MG63 (cell line): ENCODE measurements at regions not wholly inside any gene's neighbourhood (a gene's known extent, or its start where the extent isn't known, plus 50 kb on each side); places are given as distances from the start of the nearest gene placed in this dataset.
"Not testable (repeated sequence)": the region's sequence is repeated elsewhere in the genome, so short reads cannot be mapped to it uniquely, and the experiment has no call there.

Experiments
- DNase-seq: peaks from one replicate; pipeline ENCODE4 v3.0.0-alpha.2; 2020
- H3K27me3 ChIP-seq: fragments of 250-450 bp; sonication (Bioruptor Pico); 2 replicates; pipeline ENCODE4 v1.5.1; 2020; ENCODE audit warnings: mild to moderate bottlenecking, moderate library complexity
- H3K36me3 ChIP-seq: fragments of 250-450 bp; sonication (Bioruptor Pico); 2 replicates; pipeline ENCODE4 v1.5.1; 2020; ENCODE audit warnings: mild to moderate bottlenecking, moderate library complexity
- H3K4me3 ChIP-seq: fragments of 250-450 bp; sonication (Bioruptor Pico); 2 replicates; pipeline ENCODE4 v1.5.1; 2020; ENCODE audit warnings: mild to moderate bottlenecking, moderate library complexity
- H3K9me3 ChIP-seq: fragments of 250-450 bp; sonication (Bioruptor Pico); 2 replicates; pipeline ENCODE4 v1.5.1; 2020; ENCODE audit warnings: mild to moderate bottlenecking, moderate library complexity

DNA sequence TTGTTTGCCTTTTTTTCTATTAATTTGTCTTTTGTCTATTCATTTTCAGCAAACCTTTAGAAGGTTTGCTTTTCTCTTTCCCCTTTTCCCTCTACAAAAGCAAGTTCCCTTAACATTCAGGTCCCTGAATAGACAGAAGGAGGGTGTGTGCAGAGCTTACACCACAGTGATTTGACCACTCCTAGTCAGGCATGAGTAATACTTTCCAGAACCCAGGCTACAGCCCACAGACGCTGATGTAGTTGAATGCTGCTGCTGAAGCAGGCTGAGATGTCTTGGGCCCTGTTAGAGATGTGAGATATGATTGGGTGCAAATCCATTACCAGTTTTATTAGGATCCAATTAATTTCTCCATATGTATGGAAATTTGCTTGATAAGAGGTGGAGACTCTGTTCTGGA is 1191.4 kb downstream of the RPIA start:
- not testable (repeated sequence) for H3K27me3 ChIP-seq, H3K36me3 ChIP-seq, H3K4me3 ChIP-seq, H3K9me3 ChIP-seq, DNase-seq

DNA sequence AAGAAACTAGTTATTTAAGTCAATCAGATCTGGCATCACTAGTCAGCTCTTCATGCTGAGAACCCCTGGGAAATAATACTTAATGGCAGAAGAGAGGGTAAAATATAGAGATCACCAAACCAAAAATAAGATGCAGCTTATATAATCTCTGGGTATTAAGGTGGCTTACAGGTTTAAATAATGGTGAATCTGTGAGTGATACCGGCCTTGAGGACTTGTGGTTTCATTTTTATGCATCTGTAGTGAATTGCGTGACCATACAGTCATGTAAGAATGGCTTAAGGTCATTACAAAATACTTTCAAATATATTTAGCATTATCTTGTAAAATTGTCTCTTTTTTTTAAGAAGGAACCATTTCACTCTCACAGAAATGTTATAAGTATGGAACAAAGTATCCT is 1192.2 kb downstream of the RPIA start:
- not testable (repeated sequence) for H3K27me3 ChIP-seq, DNase-seq, H3K4me3 ChIP-seq, H3K9me3 ChIP-seq, H3K36me3 ChIP-seq

DNA sequence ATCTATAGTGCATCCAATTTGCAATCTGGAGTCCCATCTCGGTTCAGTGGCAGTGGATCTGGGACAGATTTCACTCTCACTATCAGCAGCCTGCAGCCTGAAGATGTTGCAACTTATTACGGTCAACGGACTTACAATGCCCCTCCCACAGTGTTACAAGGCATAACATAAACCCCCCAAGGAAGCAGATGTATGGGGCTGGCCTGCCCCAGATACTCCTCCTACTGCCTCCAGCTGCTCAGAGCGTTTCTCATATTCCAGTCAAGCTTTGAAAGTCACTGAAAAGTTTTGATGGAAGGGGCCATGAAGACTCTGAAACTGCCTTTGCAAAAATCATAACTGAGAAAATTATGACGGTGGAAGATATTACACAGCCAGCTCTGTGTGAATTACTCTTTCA is 1193.6 kb downstream of the RPIA start:
- H3K36me3 ChIP-seq, H3K9me3 ChIP-seq, DNase-seq: not testable (repeated sequence)

DNA sequence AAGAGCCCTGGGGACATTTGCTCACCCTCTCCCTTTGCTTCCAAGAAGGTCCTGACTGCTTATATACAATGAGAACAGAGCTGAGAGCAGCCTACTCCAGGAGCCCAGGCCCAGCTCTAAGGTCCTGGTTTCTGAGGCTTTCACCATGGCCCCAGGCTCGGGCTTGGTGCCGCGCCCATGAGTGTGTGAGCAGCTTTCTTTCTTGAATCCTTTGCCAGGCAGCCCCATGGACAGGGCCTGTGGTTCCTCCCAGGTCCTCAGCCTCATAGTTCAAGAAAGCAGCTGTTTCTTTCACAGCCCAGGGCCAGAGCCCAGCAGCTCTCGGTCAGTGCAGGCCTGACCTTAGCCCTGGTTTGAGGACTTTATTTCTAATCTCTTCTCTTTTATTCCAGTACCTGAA is 1197.2 kb downstream of the RPIA start:
- not testable (repeated sequence) for DNase-seq, H3K4me3 ChIP-seq, H3K27me3 ChIP-seq, H3K9me3 ChIP-seq, H3K36me3 ChIP-seq

More for the DNA sequence above, 1193.6 kb downstream of the RPIA start:
- not testable (repeated sequence) for H3K4me3 ChIP-seq, H3K27me3 ChIP-seq

DNA sequence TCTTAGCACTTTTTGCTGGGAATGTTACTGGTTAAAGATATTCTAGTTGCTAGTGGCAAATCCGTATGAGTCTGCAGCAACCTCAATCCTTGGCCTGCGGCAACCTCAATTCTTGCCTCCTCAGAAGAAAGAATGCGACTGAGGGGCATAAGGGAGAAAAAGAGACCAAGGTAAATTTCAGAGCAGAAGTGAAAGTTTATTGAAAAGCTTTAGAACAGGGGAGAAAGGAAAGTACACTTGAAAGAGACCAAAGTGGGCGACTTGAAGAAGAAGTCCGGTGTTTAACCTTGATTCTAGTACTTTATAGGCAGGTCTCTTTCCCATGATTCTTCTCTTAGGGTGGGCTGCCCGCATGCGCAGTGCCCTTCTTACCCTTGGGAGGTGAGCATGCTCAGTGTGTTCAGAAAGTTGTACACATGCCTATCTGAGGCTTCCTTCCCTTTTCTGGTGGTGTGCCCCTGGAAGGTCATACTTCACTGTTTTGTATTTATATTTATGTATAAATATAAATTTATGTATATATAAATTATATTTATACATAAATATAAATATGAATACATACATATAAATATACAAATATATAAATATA is 1198.8 kb downstream of the RPIA start:
- H3K36me3 ChIP-seq, H3K4me3 ChIP-seq, DNase-seq, H3K27me3 ChIP-seq, H3K9me3 ChIP-seq: not testable (repeated sequence)

DNA sequence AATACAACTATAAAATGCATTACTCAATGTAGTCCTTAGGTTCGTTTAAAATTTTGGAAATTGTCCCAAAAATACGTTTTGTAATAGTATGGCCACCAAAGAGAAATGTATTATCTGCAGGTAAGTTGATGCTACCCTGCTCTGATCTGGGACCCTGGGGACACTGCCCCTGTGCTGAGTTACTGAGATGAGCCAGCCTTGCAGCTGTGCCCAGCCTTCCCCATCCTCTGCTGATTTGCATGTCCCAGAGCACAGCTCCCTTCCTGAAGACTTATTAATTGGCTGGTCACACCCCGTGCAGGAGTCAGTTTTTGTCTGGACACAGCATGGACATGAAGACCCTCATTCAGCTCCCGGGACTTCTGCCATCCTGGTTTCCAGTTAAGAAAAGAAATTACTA is 1203.5 kb downstream of the RPIA start:
- DNase-seq, H3K27me3 ChIP-seq, H3K36me3 ChIP-seq, H3K4me3 ChIP-seq, H3K9me3 ChIP-seq: not testable (repeated sequence)

DNA sequence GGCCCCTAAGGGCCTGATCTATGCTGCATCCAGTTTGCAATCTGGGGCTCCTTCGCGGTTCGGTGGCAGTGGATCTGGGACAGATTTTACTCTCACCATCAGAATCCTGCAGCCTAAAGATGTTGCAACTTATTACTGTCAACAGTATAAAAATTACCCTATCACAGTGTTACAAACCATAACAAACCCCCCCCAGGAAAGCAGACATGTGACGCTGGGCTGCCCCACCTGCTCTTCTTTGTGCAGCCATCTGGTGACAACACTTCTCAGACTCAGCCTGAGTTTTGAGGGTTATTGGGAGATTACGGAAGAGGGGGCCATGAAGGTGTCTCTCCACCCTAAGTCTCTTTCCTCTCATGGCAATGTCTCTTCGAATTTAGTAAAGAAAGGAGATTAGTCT is 1204.2 kb downstream of the RPIA start:
- not testable (repeated sequence) for H3K27me3 ChIP-seq, H3K9me3 ChIP-seq, DNase-seq, H3K36me3 ChIP-seq, H3K4me3 ChIP-seq

DNA sequence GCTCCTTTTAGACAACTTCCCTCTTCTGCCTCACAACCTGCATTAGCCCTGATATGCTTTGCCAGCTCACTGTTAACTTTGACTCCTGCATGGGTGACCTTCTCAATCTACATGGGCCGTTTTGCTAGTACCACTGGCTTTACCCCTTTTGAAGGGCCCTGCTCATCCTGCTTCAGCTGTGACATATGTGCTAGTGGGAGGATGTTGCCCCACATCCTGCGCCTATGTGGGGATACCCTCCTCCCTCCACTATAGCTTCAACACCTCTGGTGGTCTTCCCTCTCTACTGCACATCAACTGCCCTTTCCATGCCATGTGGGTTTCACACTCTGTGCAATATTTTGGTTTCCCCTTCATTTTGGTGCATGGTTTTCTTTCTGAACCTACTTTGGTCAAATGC is 1235.5 kb downstream of the RPIA start:
- H3K36me3 ChIP-seq, H3K9me3 ChIP-seq, DNase-seq, H3K27me3 ChIP-seq, H3K4me3 ChIP-seq: not testable (repeated sequence)

DNA sequence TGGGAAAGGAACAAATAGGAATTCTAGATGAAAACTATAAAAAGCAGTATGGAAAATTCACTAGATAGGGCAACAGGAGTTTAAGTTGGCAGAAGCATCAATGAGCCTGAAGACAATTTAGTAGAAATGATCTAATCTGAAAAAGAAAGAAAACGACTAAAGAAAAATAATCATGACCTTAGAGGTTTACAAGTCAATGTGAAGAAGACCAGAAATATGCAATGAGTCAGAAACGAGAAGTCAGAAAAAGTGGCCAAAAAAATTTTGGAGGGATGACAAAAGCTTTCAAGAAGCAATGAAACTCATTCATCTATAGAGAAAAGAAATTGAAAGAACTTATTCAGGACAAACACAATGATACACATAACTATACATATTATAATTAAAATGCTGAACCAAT is 1244.0 kb downstream of the RPIA start:
- H3K9me3 ChIP-seq, H3K36me3 ChIP-seq, DNase-seq, H3K27me3 ChIP-seq, H3K4me3 ChIP-seq: not testable (repeated sequence)

DNA sequence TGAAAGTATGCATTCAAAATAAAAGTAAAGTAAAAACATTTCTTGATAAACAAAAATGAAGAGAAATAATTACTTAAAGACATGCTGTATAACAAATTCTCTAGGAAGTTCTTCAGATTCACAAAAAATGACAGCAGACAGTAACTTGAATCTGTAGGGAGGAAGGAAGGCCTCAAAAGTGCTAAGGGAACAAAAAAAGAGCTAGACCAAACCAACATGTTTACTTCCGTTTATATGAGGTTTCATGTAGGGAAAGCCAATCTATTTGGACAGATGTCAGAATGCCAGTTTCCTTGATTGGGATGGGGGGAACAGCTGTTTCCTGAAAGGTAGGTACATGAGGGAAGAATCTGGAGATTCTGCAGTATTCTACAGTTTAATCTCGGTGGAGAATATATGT is 1244.5 kb downstream of the RPIA start:
- H3K4me3 ChIP-seq, H3K9me3 ChIP-seq, H3K36me3 ChIP-seq, DNase-seq, H3K27me3 ChIP-seq: not testable (repeated sequence)

DNA sequence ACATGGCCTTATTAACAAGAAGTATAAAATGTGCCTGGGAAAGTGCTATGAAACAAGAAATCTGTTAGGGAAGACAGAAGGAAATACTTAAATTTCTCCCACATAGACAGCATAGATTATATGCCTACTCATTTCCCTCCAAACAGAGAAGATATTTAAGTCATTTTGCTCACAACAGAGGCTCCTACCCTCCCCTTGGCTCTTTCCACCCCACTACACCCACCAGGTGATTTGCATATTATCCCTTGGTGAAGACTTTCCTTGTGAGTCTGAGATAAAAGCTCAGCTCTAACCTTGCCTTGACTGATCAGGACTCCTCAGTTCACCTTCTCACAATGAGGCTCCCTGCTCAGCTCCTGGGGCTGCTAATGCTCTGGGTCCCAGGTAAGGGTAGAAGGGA is 1245.1 kb downstream of the RPIA start:
- not testable (repeated sequence) for H3K36me3 ChIP-seq, H3K27me3 ChIP-seq, H3K4me3 ChIP-seq, H3K9me3 ChIP-seq, DNase-seq

DNA sequence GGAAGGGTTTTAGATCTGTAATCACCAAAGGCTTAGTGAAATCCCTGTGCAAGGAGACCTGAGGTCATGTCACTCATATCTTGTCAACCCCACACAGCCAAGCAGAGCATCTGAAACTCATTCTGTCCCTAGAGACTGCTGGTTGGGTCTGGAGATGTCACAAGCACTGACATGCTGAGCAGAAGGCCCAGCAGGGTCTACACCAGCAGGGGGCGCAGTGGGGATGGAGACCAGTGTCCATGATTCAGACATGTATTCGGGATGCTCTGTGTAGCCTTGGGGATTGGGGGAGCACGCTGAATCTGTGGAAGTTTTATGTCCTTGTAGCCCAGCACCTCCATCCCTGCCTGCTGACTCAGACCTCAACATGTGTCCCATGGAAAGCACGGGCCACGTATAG is 1247.3 kb downstream of the RPIA start:
- not testable (repeated sequence) for H3K36me3 ChIP-seq, H3K27me3 ChIP-seq, H3K9me3 ChIP-seq, H3K4me3 ChIP-seq, DNase-seq

DNA sequence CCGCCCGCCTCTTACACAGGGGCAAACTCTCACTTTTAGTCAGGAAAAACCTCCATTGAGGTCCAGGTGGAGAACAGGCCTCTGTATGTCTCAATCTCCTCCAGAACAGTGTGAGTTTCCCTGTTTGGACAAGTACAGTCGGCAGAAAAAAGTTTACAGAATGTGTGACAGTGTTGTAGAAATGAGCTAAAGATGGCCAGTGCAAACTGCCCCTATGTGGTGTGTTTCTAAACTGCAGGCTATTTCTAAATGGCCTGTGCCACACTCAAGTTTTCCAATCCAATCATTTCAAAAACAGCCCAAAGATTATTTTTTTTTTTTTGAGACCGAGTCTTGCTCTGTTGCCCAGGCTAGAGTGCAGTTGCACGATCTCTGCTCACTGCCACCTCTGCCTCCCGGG is 1252.8 kb downstream of the RPIA start:
- H3K27me3 ChIP-seq, DNase-seq, H3K4me3 ChIP-seq, H3K9me3 ChIP-seq, H3K36me3 ChIP-seq: not testable (repeated sequence)

DNA sequence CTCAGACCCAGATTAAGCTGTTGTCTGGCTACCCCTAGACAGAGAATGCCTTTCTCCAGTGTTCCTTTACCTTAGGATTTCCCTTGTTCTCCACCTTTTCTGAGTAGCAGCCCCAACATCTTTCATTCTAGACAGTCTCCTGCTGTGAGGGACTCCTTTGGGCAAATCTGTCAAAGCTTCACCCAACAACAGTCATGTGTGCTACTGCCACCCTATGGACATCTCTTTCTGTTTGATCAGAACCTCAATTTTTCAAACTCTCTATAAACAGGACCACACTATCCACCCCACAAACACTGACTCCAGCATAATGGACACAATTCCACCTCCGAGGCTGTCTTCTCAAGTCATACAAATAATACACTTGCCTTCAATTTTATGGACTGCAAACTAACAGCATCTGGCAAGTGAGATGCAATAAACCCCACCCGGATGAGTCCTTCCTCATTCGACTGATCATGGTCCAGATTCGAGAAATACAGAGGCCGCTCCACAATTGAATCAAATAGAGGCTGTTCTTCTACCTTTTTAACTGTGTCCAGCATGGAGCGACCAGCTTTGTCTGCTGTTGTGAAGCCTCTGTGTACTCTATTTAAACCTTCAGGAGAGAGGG is 1253.6 kb downstream of the RPIA start:
- H3K27me3 ChIP-seq, H3K36me3 ChIP-seq, DNase-seq, H3K4me3 ChIP-seq, H3K9me3 ChIP-seq: not testable (repeated sequence)

DNA sequence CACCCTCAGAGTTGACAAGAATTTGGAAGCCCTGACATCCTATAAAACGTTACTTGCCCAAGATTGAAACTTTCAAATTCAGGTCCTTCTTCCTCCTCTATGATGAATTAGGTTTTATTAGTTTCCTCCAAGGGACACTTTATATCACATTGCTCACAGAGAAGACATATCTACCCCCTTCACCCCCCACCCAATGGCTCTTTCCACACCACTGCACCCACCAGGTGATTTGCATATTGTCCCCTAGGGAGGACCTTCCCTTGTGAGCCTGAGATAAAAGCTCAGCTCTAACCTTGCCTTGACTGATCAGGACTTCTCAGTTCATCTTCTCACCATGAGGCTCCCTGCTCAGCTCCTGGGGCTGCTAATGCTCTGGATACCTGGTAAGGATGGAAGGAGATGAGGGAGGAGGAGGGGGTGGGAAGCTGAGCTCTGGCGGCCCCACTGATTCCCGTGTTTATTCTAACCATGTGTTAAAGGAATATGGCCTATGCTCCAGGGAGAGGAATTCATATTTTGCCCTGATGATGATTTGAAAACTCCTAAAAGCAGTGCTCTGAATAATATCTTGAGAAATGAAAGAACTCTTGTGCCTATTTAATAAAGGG is 1255.8 kb downstream of the RPIA start:
- H3K36me3 ChIP-seq, H3K9me3 ChIP-seq, DNase-seq, H3K4me3 ChIP-seq, H3K27me3 ChIP-seq: not testable (repeated sequence)

DNA sequence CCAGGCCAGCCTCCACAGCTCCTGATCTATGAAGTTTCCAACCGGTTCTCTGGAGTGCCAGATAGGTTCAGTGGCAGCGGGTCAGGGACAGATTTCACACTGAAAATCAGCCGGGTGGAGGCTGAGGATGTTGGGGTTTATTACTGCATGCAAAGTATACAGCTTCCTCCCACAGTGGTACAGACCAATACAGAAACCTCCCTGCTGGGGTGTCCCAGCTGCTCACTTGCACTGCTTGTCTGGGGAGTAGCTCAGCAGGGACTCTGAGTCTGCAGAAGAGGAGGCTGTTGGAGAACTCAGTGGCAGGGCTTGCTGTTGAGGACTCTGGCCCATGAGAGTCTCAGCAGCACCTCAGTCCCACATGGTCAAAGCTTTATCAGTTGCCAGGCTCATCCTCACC is 1256.6 kb downstream of the RPIA start:
- not testable (repeated sequence) for H3K9me3 ChIP-seq, DNase-seq, H3K4me3 ChIP-seq, H3K36me3 ChIP-seq, H3K27me3 ChIP-seq

DNA sequence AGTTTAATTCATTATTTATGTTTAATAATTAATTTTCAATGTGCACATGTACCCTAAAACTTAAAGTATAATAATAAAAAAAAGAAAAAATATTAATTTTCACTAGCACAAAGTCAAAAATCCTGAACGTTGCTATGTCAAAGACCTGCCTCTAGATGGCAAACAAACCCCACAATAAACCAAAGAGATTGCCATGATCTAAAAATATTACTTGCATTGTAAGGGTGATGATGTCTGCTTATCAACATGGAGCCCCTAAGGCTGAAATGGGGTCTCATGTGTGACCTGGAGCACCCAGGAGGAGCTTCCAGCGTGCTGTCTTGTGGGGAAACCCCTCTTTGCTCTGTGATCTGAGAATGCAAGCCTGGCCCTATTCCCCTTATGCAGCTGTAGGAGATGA is 1259.3 kb downstream of the RPIA start:
- not testable (repeated sequence) for H3K27me3 ChIP-seq, H3K9me3 ChIP-seq, H3K36me3 ChIP-seq, DNase-seq, H3K4me3 ChIP-seq

DNA sequence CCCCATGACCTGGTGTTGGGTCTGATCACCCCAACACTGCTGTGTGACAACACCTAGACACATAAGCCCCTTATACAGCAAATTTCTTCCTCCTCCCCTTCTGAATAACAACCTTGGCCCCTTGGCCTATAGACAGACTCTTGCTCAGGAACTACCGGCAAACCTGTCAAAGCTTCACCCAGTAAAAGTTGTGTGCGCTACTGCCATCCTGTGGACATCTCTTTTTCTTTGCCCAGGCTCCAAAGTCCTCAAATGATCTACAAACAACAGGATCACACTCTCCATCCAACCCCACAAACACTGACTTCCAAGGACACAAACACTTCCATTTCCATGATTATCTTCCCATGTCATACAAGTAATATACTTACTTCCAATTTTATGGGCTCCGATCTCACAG is 1265.8 kb downstream of the RPIA start:
- not testable (repeated sequence) for H3K4me3 ChIP-seq, H3K9me3 ChIP-seq, H3K36me3 ChIP-seq, DNase-seq, H3K27me3 ChIP-seq
